Urinary bladder (tissue), 3 donors: ENCODE measurements at regions not wholly inside any gene's neighbourhood (a gene's known extent, or its start where the extent isn't known, plus 50 kb on each side); places are given as distances from the start of the nearest gene placed in this dataset.

ENCODE experiments used
- DNase-seq: peaks from one replicate; pipeline ENCODE4 v3.0.0-alpha.2; 2015; ENCODE audit errors: extremely low spot score
- H3K27ac ChIP-seq: one replicate; pipeline ENCODE4 v1.5.1; 2013; ENCODE audit warnings: low read depth, mild to moderate bottlenecking, moderate library complexity
- H3K36me3 ChIP-seq: one replicate; pipeline ENCODE4 v1.6.1; 2013; ENCODE audit warnings: mild to moderate bottlenecking, moderate library complexity; ENCODE audit not compliant: insufficient read depth
- H3K4me1 ChIP-seq: one replicate; pipeline ENCODE4 v1.6.1; 2013; ENCODE audit warnings: mild to moderate bottlenecking, moderate library complexity; ENCODE audit not compliant: insufficient read depth
- H3K4me3 ChIP-seq: one replicate; pipeline ENCODE4 v1.5.1; 2013; ENCODE audit warnings: low read depth, low read length
- whole genome bisulfite sequencing: extraction: QIAGEN DNeasy Blood & Tissue Kit; methylation state at CpG from one replicate; pipeline ENCODE4 v1.1.7; 2013; 5-methylcytosine and 5-hydroxymethylcytosine counted together
- donor health status: healthy with polysubstance abuse.
- donor health status: healthy.

DNA sequence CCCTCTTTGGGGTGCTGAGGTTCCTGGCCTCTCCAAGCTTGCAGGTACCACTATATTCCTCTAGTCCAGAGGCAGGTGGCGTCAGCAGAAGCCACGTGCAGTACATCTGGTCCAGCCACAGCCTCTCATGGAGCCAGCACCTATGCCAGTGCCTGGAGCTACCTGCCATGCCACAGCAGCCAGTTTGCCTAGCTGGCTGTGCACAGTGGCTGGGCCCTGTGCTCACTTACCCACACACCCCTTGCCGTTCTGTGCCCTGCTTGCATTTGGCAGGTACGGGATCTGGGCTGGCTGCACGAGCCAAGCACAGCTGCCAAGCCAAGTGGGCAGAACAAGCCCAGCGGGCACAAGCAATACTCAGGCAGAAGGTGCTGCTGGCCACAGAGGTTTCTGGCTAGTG lies 601.1 kb downstream of the EPHA5 start:
- Histone ChIP-seq H3K4me3 (no peak overlapping the region), H3K36me3 (no peaks in the 10 kb centered on the region), H3K4me1 (no peaks in the 10 kb centered on the region), H3K27ac (no peak overlapping the region)
- DNase-seq: no peak
- 73% methylated on average over 6 of the region's 6 CpGs for WGBS

DNA sequence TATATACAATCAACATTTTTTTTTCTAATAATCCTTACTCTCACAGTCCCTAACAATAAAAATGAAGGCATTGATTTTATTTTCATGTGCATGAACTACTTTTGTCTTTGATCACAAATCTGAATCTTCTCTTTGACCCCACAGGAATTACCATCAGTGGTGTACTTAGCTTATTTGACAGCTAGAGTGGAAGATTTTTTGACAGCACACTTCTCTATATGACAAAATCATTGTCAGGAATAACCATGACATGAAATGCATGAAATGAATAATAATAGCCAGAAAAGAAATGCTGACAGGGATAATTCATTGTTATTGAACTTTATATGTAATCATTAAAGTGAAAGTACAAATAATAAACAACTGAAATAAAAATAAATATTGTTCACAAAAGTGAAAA lies 604.2 kb downstream of the EPHA5 start:
- DNase-seq: no peak
- H3K36me3 ChIP-seq: no peaks in the 10 kb centered on the region
- H3K4me3 ChIP-seq: no peak overlapping the region
- no peak overlapping the region for H3K27ac ChIP-seq
- H3K4me1 ChIP-seq: no peaks in the 10 kb centered on the region

DNA sequence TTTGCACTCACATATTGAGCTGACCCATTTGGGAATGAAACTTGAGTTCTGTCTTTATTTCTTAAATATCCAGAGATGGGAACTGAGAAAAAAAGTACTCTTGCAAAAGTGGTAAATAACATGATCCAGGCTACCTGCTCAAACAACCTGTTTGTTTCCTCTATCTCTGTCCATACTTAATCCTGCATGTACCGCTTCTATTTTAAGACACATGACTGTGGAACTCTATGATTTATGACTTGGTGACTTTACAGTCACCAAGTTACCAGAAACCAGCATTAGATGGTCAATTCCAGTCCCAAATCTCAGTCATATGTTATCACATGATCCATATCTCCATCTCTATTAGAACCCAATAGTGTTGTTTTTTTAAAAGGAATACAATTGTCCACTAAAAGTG lies 606.7 kb downstream of the EPHA5 start:
- no peak for DNase-seq
- no peaks in the 10 kb centered on the region for H3K36me3 ChIP-seq
- H3K27ac ChIP-seq: no peak overlapping the region
- H3K4me1 ChIP-seq: no peaks in the 10 kb centered on the region
- H3K4me3 ChIP-seq: no peak overlapping the region
- 70% methylated on average over 1 of the region's 1 CpG for WGBS

DNA sequence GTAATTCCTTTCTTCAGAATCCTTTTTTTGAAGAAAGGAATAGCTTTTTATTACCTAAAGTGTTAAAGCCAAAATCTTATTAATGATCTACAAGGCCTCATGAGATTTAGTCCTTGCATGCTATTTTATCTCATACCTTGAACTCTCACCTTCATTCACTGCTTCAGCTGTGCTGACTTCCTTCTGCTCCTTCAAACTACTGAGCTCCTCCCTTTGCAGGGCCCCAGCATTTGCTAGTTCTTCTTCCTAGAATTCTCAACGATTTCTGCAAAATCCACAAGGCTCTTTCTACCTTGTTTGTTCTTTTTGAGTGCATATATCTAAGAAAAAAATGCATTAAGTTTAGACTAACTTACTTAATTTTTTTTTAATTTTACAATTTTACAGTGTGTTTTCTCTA lies 619.5 kb downstream of the EPHA5 start:
- H3K4me1 ChIP-seq: no peaks in the 10 kb centered on the region
- 12% methylated on average over 1 of the region's 1 CpG for WGBS
- no peak overlapping the region for H3K4me3 ChIP-seq
- DNase-seq: no peak
- no peak overlapping the region for H3K27ac ChIP-seq
- H3K36me3 ChIP-seq: no peaks in the 10 kb centered on the region

DNA sequence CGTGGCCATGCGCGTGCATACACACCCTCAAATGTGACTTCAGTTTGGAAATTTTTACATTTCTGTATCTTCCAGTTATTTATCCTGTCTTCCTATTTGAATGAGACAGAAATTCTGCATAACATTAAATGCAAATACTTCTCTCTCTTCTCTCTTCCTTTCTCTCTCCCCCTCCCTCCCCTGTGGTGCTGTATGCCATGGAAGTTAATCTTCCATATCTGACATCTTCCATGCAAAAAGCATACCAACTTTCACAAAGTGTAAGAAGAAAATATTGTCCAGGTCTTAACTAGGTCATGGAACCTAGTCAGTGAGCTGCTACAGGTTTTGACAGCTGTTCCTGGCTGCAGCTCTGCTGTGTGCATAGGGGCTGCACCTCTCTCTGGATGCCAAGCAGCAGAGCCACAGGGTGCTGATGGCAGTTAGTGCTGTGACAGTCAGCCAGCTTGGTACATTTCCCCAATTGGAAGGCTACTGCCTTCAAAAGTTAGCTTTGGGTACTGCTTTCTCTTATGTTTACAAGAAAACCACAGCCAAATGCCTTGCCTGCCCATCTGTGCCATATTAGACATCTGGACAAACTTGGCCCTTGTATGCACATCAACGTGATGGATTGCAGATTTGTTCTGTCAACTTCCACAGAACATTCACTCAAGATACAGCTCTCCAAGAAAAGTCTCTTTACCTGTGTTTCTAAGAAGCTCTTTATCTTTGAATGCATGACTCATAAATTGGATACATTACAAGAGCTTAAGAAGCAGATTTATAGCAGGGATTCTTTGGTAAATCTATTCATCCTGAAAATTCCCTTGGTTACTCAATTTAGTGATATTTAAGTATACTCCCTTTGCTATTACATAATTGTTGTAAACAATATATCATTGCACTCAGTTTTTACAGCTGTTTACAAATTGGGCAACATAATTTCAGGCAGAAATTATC lies 623.8 kb downstream of the EPHA5 start:
- DNase-seq: no peak
- no peak overlapping the region for H3K27ac ChIP-seq
- no peaks in the 10 kb centered on the region for H3K36me3 ChIP-seq
- no peak overlapping the region for H3K4me3 ChIP-seq
- H3K4me1 ChIP-seq: no peaks in the 10 kb centered on the region
- 75% methylated on average over 4 of the region's 4 CpGs for WGBS

DNA sequence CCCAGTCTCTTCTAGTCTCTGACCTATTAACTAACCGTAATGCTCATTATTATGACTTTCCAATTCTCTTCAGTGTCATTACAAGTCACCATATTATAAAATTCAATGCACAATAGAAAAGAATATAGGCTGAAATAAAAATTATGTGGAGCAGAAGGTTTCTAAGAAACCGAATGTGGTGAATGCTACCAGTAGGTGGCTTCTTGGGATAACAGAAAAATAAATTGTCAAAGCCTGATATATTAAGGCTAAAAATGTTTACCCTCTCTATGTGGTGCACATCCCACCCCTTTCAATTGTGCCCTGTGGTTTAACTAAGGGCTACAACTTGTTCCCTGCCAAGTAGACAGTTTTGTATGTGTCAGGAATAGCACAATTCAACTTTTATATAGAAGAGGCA lies 624.6 kb upstream of the TECRL start:
- H3K36me3 ChIP-seq: no peaks in the 10 kb centered on the region
- 65% methylated on average over 2 of the region's 2 CpGs for WGBS
- no peak overlapping the region for H3K4me3 ChIP-seq
- no peak for DNase-seq
- H3K27ac ChIP-seq: no peak overlapping the region
- no peaks in the 10 kb centered on the region for H3K4me1 ChIP-seq

DNA sequence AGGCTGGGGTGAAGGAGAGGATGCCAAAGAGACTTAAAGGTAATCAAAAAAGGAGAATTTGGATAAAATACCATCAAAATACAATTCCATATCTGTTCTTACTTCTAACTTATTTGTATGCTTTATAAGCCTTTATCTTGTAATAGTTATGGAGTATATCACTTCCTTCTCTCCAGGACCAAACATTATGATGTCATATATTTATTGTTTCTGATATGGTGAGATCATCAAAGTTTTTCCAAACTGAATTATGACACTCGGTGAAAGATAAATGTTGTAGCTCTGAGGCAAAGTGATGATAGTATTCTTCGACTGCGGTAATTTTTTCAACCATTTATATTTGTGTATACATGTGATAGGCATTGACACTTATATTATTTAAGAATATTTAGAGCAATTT lies 619.3 kb upstream of the TECRL start:
- H3K4me3 ChIP-seq: no peak overlapping the region
- H3K27ac ChIP-seq: no peak overlapping the region
- 88% methylated on average over 3 of the region's 3 CpGs for WGBS
- no peaks in the 10 kb centered on the region for H3K36me3 ChIP-seq
- DNase-seq: no peak
- no peaks in the 10 kb centered on the region for H3K4me1 ChIP-seq

DNA sequence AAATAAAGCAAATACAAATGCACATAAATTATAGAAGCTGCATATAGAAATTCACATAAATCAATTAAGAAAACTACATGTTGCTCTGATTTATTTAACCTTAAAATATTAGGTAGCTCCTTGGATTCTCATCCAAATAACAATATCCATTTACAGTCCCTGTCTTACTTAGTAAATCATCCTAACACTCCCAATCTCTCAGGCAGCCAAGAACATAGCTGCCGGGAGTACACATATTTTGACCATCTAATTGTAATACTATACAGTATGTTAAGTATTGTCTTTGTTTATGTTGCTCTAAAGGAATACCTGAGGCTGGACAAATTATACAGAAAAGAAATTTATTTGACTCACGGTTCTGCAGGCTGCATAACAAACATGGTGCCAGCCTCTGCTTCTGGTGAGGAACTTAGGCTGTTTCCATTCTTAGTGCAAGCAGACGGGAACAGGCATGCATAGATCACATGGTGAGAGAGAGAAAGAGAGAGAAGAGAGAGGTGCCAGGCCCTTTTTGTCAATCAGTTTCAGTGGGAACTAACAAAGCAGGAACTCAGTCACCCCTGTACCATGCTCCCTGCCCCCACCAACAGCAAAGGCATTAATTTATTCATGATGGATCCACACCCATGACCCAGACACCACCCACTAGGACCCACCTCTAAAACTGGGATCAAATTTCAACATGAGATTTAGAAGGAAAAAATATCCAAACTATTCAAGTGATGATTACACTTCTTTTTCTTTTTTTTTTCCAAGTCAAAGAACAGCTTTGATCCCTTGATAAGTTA lies 614.8 kb upstream of the TECRL start:
- no peak overlapping the region for H3K4me3 ChIP-seq
- DNase-seq: no peak
- H3K27ac ChIP-seq: no peak overlapping the region
- no peaks in the 10 kb centered on the region for H3K4me1 ChIP-seq
- WGBS: 56% methylated on average over 3 of the region's 3 CpGs
- no peaks in the 10 kb centered on the region for H3K36me3 ChIP-seq

DNA sequence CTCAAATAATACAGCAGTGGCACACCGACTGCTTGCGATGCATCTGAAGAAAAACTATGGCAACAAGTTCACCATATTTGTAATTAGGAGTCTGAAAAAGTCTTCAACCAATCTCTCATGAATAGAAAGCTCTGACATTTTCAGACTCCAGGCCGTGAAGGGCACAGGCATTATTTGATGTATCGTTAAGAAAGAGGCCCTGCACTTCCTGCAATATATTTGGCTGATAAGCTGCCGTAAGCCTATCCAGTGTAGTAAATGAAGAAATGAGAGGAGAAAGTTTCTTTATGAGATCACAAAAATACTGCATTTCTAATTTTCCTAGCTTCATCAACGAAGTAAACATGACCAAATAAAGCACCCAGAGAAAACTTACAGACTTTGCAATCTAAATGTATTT lies 613.8 kb upstream of the TECRL start:
- Histone ChIP-seq H3K4me1 (no peaks in the 10 kb centered on the region), H3K27ac (no peak overlapping the region), H3K4me3 (no peak overlapping the region), H3K36me3 (no peaks in the 10 kb centered on the region)
- 48% methylated on average over 6 of the region's 6 CpGs for WGBS
- no peak for DNase-seq

DNA sequence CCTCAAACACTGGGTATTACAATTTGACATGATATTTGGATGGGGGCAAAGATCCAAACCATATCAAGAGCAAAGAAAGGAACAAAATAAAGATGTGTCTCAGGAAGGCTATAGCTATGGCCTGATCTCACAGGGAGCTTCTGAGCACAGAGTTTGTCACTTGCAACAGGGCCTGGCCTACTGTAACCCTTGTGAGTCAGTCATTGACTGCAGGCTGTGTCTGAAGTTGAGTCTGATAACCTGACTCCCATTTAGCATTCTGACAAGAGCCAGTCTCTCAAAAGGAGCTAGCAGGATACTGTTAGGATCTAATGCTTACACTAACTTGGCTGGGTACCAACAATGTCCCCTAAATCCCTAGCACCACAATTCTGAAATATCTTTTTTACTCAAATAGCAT lies 612.5 kb upstream of the TECRL start:
- Histone ChIP-seq H3K36me3 (no peaks in the 10 kb centered on the region), H3K27ac (no peak overlapping the region), H3K4me3 (no peak overlapping the region), H3K4me1 (no peaks in the 10 kb centered on the region)
- no peak for DNase-seq

DNA sequence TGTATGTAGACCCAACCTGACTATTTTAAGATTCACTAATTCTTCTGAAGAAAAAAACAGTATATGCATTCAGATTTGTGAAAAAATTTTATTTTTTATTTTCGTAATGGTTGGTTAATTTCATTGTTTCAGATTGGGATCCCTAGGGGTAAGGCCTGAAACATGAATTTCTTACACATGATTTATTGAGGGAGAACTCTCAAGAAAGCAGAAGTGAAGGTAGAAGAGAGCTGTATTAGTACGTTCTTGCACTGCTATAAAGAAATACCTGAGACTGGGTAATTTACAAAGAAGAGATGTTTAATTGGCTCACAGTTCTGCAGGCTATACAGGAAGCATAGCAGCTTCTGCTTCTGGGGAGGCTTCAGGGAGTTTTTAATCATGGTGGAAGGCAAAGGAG lies 611.9 kb upstream of the TECRL start:
- H3K4me3 ChIP-seq: no peak overlapping the region
- DNase-seq: no peak
- no peaks in the 10 kb centered on the region for H3K36me3 ChIP-seq
- H3K4me1 ChIP-seq: no peaks in the 10 kb centered on the region
- WGBS: 87% methylated on average over 2 of the region's 2 CpGs
- no peak overlapping the region for H3K27ac ChIP-seq

DNA sequence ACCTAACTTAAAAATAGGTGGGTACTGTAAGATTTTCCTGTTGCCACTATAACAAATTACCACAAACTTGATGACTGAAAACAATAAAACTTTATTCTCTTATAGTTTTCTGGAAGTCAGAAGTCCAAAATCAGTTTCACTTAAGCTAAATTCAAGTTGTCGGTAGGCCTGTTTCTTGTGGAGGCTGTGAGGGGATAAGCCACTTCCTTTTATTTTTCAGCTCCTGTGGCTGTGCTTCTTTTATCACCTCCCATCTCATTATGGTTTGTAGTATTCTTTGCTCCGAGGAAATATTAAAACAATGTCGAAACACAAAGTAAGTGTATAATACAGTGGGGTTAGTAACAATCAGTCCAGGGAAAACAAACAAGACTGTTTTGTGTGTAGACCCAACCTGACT lies 610.5 kb upstream of the TECRL start:
- WGBS: 65% methylated on average over 3 of the region's 3 CpGs
- DNase-seq: no peak
- Histone ChIP-seq H3K4me3 (no peak overlapping the region), H3K27ac (no peak overlapping the region), H3K36me3 (no peaks in the 10 kb centered on the region), H3K4me1 (no peaks in the 10 kb centered on the region)

DNA sequence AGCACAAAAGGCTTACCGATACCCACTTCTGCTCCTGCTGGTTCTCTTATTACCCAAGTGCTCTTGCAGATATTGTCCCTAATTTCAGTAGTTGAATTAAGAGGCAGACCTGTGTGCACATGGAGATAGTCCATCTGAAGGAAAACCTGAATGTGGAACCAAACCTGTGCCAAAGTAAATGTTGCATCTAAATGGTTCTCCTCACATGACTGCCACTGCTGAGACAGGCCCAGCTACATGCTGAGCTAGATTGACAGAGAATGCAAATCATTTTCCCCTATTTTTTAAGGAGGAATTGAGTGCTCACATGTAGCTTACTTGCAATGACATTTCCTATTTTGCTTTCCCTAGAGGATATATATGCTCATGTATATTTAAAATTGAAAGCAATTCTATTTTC lies 609.1 kb upstream of the TECRL start:
- H3K27ac ChIP-seq: no peak overlapping the region
- WGBS: 91% methylated on average over 1 of the region's 1 CpG
- no peak overlapping the region for H3K4me3 ChIP-seq
- no peak for DNase-seq
- no peaks in the 10 kb centered on the region for H3K36me3 ChIP-seq
- no peaks in the 10 kb centered on the region for H3K4me1 ChIP-seq

DNA sequence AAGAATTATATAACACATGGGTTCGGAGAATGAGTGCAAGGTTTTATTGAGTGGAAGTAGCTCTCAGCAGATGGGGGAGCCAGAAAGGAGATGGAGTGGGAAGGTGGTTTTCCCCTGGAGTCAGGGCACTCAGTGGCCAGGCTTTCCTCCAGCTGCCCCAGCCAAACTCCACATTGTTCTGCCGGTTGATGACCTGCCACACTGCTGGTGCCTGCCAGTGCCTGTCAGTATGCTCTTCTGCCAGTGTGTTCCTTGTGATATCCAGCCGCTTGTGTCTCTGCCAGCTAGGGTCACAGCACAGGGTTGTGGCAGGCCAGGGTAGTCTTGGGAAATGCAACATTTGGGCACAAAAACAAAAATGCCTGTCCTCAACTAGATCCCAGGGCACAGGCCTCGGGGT lies 604.8 kb upstream of the TECRL start:
- Histone ChIP-seq H3K36me3 (no peaks in the 10 kb centered on the region), H3K4me1 (no peaks in the 10 kb centered on the region), H3K4me3 (no peak overlapping the region), H3K27ac (no peak overlapping the region)
- 85% methylated on average over 4 of the region's 4 CpGs for WGBS
- DNase-seq: no peak
